Neural cell (in vitro differentiated cells): ENCODE measurements at regions not wholly inside any gene's neighbourhood (a gene's known extent, or its start where the extent isn't known, plus 50 kb on each side); places are given as distances from the start of the nearest gene placed in this dataset.

Source experiments
- H2AFZ ChIP-seq: fragments of 200-600, 300-800 bp; sonication (generic), shearing (Covaris generic); 2 replicates; pipeline ENCODE4 v1.6.0; 2014; ENCODE audit warnings: low read depth, mild to moderate bottlenecking, antibody characterized with exemption, low read length, moderate library complexity
- H3F3A ChIP-seq: fragments of 200-600 bp; shearing (Covaris generic); 2 replicates; pipeline ENCODE4 v1.6.1; 2016; ENCODE audit warnings: mild to moderate bottlenecking, moderate library complexity, mixed read lengths, antibody characterized with exemption, low read length; ENCODE audit not compliant: insufficient read depth, poor library complexity, severe bottlenecking
- H3K27ac ChIP-seq: fragments of 200-600, 300-800 bp; sonication (generic), shearing (Covaris generic); 2 replicates; pipeline ENCODE4 v1.5.1; 2014; ENCODE audit warnings: mild to moderate bottlenecking, low read length, moderate library complexity
- H3K27me3 ChIP-seq: fragments of 300-800, 200-600 bp; sonication (generic), shearing (Covaris generic); 2 replicates; pipeline ENCODE4 v1.6.0; 2014; ENCODE audit warnings: mild to moderate bottlenecking, low read depth, low read length, moderate library complexity; ENCODE audit not compliant: insufficient read depth
- H3K36me3 ChIP-seq: fragments of 300-800, 200-600 bp; sonication (generic), shearing (Covaris generic); 2 replicates; pipeline ENCODE4 v1.5.1; 2014; ENCODE audit warnings: mild to moderate bottlenecking, antibody characterized with exemption, low read length, moderate library complexity; ENCODE audit not compliant: insufficient read depth
- H3K4me2 ChIP-seq: fragments of 300-800, 200-600 bp; sonication (generic), shearing (Covaris generic); 2 replicates; pipeline ENCODE4 v1.6.0; 2014; ENCODE audit warnings: mild to moderate bottlenecking, low read length
- H3K4me3 ChIP-seq: fragments of 300-800, 200-600 bp; sonication (generic), shearing (Covaris generic); 2 replicates; pipeline ENCODE4 v1.5.1; 2014; ENCODE audit warnings: mild to moderate bottlenecking, low read length, moderate library complexity
- H3K79me2 ChIP-seq: fragments of 200-600 bp; shearing (Covaris generic); replicated peaks from 2 replicates; pipeline ENCODE4 v1.6.0; 2014; ENCODE audit warnings: mild to moderate bottlenecking, low read length, moderate library complexity; ENCODE audit not compliant: insufficient read depth
- H3K9ac ChIP-seq: fragments of 300-800, 200-600 bp; sonication (generic), shearing (Covaris generic); 2 replicates; pipeline ENCODE4 v1.6.1; 2016; ENCODE audit warnings: mild to moderate bottlenecking, low read length, mixed read lengths
- H3K9me2 ChIP-seq: fragments of 200-600 bp; shearing (Covaris generic); 2 replicates; pipeline ENCODE4 v1.6.1; 2016; ENCODE audit warnings: mild to moderate bottlenecking, low read length, mixed read lengths; ENCODE audit not compliant: insufficient read depth
- H3K9me3 ChIP-seq: fragments of 200-600, 300-800 bp; sonication (generic), shearing (Covaris generic); 2 replicates; pipeline ENCODE4 v1.6.1; 2016; ENCODE audit warnings: mild to moderate bottlenecking, mixed run types, low read length, moderate library complexity, mixed read lengths
- H4K20me1 ChIP-seq: fragments of 200-600 bp; shearing (Covaris generic); 2 replicates; pipeline ENCODE4 v1.6.1; 2016; ENCODE audit warnings: mild to moderate bottlenecking, mixed run types; ENCODE audit not compliant: insufficient read depth
- EP300 ChIP-seq: fragments of 450-650 bp; conservative IDR thresholded peaks from 2 replicates; pipeline ENCODE4 v1.6.1; 2014; ENCODE audit warnings: antibody characterized with exemption, mild to moderate bottlenecking, moderate library complexity; ENCODE audit not compliant: poor library complexity, severe bottlenecking
- EZH2 ChIP-seq: fragments of 200-600, 300-800 bp; shearing (Covaris generic), sonication (generic); IDR thresholded peaks from 2 replicates; pipeline ENCODE4 v1.6.1; 2014; ENCODE audit warnings: antibody characterized with exemption, low read length, borderline replicate concordance, mild to moderate bottlenecking; ENCODE audit not compliant: insufficient read depth, poor library complexity, severe bottlenecking
- MXI1 ChIP-seq: fragments of 450-650 bp; conservative IDR thresholded peaks from 2 replicates; pipeline ENCODE4 v1.6.1; 2014; ENCODE audit warnings: antibody characterized with exemption, mild to moderate bottlenecking; ENCODE audit not compliant: poor library complexity, severe bottlenecking
- POLR2AphosphoS5 ChIP-seq: IDR thresholded peaks from 2 replicates; pipeline ENCODE4 v1.6.1; 2012
- RAD21 ChIP-seq: fragments of 450-650 bp; conservative IDR thresholded peaks from 2 replicates; pipeline ENCODE4 v1.6.1; 2014; ENCODE audit warnings: antibody characterized with exemption, mild to moderate bottlenecking, moderate library complexity
- REST ChIP-seq: IDR thresholded peaks from 2 replicates; pipeline ENCODE4 v1.6.1; 2012; ENCODE audit warnings: borderline replicate concordance
- SMC3 ChIP-seq: fragments of 450-650 bp; conservative IDR thresholded peaks from 2 replicates; pipeline ENCODE4 v1.6.1; 2014; ENCODE audit warnings: antibody characterized with exemption, mild to moderate bottlenecking, moderate library complexity; ENCODE audit not compliant: poor library complexity
- TAF1 ChIP-seq: IDR thresholded peaks from 2 replicates; pipeline ENCODE4 v1.6.1; 2012; ENCODE audit warnings: low read depth
- TF ChIP-seq, protein P1 (sequence below): fragments of 450-650 bp; IDR thresholded peaks from 2 replicates; pipeline ENCODE4 v1.5.1; 2014; ENCODE audit warnings: antibody characterized with exemption, mild to moderate bottlenecking, moderate library complexity; ENCODE audit not compliant: poor library complexity, severe bottlenecking

- Histone ChIP-seq H3K9me3 (no peaks in the 10 kb centered on the region), H3K4me3 (no peak overlapping the region), H3K36me3 (no peaks in the 10 kb centered on the region), H3F3A (no peaks in the 10 kb centered on the region), H3K4me2 (no peak overlapping the region), H2AFZ (no peak overlapping the region), H4K20me1 (no peaks in the 10 kb centered on the region), H3K79me2 (no peaks in the 10 kb centered on the region), H3K27ac (no peak overlapping the region), H3K9me2 (no peaks in the 10 kb centered on the region), H3K9ac (no peak overlapping the region), H3K27me3 (no peaks in the 10 kb centered on the region)
- no peak for TF ChIP-seq RAD21
- no peak for TF ChIP-seq REST
- TF ChIP-seq, protein P1, sequence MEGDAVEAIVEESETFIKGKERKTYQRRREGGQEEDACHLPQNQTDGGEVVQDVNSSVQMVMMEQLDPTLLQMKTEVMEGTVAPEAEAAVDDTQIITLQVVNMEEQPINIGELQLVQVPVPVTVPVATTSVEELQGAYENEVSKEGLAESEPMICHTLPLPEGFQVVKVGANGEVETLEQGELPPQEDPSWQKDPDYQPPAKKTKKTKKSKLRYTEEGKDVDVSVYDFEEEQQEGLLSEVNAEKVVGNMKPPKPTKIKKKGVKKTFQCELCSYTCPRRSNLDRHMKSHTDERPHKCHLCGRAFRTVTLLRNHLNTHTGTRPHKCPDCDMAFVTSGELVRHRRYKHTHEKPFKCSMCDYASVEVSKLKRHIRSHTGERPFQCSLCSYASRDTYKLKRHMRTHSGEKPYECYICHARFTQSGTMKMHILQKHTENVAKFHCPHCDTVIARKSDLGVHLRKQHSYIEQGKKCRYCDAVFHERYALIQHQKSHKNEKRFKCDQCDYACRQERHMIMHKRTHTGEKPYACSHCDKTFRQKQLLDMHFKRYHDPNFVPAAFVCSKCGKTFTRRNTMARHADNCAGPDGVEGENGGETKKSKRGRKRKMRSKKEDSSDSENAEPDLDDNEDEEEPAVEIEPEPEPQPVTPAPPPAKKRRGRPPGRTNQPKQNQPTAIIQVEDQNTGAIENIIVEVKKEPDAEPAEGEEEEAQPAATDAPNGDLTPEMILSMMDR, result no peak
- no peak for TF ChIP-seq EP300
- TF ChIP-seq TAF1, result no peak
- TF ChIP-seq MXI1, result no peak
- TF ChIP-seq SMC3, result no peak
- TF ChIP-seq POLR2AphosphoS5, result no peak
- TF ChIP-seq EZH2, result no peak
These were observed 1115.0 kb upstream of the POT1 start for GRCh38 chr7:126044662-126045061.

GRCh38 chr7:126041472-126041871, 1111.8 kb upstream of the POT1 start:
- no peaks in the 10 kb centered on the region for H3K79me2 ChIP-seq
- no peak overlapping the region for H2AFZ ChIP-seq
- H3K9me3 ChIP-seq, result no peaks in the 10 kb centered on the region
- no peaks in the 10 kb centered on the region for H3K27me3 ChIP-seq
- H3F3A ChIP-seq, result no peaks in the 10 kb centered on the region
- H3K4me2 ChIP-seq, result no peak overlapping the region
- TF ChIP-seq POLR2AphosphoS5, result no peak
- no peak for TF ChIP-seq SMC3
- TF ChIP-seq REST, result no peak
- TF ChIP-seq, protein P1, result no peak
- TF ChIP-seq TAF1, result no peak
- TF ChIP-seq EZH2, result no peak
- no peak for TF ChIP-seq MXI1
- TF ChIP-seq RAD21, result no peak
- no peak for TF ChIP-seq EP300
- no peak overlapping the region for H3K4me3 ChIP-seq
- no peak overlapping the region for H3K9ac ChIP-seq
- H3K9me2 ChIP-seq, result no peaks in the 10 kb centered on the region
- H4K20me1 ChIP-seq, result no peaks in the 10 kb centered on the region
- H3K36me3 ChIP-seq, result no peaks in the 10 kb centered on the region
- H3K27ac ChIP-seq, result no peak overlapping the region
